NCI-H128 (cell line): ENCODE measurements at regions not wholly inside any gene's neighbourhood (a gene's known extent, or its start where the extent isn't known, plus 50 kb on each side); places are given as distances from the start of the nearest gene placed in this dataset.

Source experiments
- DNase-seq: peaks from one replicate; lab custom pipeline; 2025; ENCODE audit not compliant: unreplicated experiment; lab: John Stamatoyannopoulos, UW

GRCh38 chr2:180169474-180169873 lies 162.4 kb upstream of the CWC22 start:
- DNase-seq, result no peak

GRCh38 chr2:180161415-180161814 lies 154.3 kb upstream of the CWC22 start:
- DNase-seq, result no peak

DNA sequence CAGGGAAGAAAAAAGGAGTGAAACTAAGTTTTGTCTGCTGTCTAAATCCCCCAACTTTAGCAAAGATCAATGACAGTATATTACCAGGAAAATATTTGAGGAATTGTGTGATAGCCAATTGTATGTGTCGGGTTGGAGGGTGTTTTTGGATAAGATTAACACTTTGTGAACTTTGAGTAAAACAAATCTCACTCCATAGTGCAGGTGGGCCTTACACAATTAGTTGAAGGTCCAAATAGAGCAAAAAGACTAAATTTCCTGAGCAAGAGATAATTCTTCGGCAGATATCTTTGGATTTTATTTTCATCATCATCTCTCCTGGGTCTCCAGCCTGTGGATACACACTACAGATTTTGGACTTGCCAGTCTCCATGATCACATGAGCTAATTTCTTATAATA lies 152.8 kb upstream of the CWC22 start:
- DNase-seq, result no peak

GRCh38 chr2:180158961-180159360 lies 151.9 kb upstream of the CWC22 start:
- DNase-seq, result no peak

DNA sequence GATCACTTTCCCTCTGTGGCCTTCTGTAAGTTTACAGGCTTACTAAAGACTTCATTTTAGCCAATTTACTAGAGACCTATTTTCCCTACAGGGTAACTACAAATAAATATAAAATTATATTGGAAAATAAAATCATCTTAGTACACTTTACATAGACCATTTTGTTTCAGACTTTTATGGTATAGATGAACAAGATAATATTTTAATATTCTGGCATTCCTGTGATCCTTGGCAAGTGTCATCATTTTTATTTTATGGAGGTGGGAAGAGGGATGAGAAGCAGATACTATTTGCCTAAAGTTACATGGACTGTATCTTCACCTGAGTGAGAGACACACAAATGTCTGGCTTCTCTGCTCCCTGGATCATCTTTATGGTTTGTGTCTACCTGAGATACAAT lies 149.6 kb upstream of the CWC22 start:
- no peak for DNase-seq

DNA sequence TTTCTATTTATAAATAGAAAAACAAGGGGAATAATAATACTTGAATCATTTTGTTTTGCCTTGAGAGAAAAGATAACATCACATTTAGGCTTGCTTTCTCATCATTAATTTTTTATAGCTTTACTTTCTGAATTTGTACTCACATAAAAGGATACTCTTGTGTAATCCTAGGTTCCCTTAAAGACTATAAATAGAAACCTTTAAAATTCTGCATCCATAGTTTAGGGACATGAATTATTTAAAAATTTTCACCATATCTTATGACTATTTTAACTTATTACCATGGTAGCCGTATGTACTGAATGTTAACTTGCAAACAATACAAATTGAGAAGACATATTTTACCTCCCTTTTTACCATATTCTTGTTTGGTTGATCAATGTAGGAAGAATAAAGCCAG lies 143.5 kb upstream of the CWC22 start:
- no peak for DNase-seq

DNA sequence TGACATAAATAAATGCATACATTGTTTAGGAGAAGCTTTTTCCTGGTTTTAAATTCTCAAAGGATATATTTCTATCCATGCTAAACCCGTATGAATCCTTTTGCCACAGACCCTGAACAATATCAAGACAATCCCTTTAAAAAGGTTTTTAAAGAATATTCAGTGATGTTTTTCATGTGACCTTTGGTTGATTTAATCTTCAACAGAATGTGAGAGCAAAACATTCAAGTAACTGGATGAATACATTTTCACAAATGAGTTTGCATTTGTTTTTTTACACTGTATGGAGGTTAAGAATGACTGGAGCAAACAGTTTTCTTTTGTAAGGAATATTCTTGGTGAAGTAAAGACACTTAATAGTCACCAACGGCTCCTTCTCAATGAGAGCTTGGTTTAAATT lies 139.4 kb upstream of the CWC22 start:
- no peak for DNase-seq

GRCh38 chr2:180146114-180146513 lies 139.0 kb upstream of the CWC22 start:
- DNase-seq, result no peak

DNA sequence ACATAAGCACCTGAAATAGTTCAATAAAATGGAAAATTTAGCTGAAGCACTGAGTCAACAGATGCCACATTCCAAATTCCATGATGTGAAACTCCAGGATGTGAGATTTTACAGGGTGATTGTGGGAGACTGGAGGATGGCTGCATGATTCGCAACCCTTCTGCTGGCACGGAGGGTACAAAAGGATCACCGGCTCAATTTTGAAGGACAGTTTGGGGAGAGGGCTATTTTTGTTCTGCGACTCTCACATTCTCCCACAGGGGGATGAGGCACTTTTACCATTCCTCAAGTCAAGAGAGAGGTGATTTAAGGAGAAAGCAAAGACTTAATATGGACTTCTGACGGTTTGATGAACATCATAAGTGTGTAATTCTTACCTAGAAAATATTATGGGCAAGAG lies 138.1 kb upstream of the CWC22 start:
- DNase-seq, result no peak

GRCh38 chr2:180144338-180144813 lies 137.3 kb upstream of the CWC22 start:
- no peak for DNase-seq

GRCh38 chr2:180143633-180144337 lies 136.7 kb upstream of the CWC22 start:
- DNase-seq, result no peak

DNA sequence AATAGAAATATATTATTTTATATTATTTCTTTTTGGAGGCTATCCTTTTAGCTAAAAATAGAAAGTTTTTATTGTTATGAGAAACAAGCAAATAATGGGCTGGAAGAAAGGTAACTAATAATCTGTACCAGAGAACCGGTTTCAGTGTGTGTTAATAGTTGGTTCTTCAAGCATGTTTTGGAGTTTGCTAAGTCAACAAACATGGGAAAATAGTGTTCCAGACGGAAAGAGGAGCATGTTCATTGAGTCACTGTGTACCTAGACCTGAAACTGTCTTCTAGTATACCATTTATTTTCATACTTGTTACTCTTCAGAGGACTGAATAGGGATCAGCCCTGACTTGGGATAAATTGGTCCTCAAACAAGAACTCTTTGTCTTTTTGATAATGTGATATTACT lies 134.5 kb upstream of the CWC22 start:
- DNase-seq, result no peak

DNA sequence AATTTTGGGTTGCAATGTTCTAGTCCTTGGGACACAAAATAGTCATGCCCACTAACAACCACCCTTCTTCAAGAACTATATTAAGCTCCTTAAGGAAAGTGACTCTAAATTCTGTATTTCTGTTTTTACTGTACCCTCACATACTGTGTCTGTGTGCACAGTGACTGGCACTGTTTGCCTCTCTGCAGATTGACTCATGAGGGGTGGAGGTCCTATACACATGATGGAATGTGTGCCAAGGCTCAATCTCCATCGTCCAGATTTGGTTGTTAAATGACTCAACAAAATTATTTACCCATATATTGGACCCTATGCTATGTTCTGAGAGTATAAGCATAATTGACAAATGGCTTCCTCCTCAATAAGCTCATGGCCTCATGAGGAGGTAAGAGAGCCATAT lies 126.6 kb upstream of the CWC22 start:
- no peak for DNase-seq

DNA sequence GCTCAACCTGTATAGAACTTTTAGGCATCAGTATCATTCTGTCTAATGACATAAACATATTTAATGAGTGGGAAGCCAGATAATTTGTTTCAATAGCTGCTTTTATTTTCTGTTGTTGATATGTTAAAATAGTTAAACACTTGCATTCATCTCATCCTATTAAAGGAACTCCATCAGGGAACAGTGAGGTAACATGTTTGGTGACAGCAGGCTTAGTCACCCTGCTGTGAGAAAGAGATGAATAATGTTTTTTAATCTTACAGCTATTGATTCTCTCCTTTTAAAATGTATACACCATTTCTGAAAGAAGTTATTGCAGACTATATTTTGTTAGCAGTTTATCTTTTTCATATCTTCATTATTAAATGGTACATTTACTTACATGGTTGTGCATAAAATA lies 123.3 kb upstream of the CWC22 start:
- DNase-seq, result no peak

GRCh38 chr2:180128861-180129260 lies 121.8 kb upstream of the CWC22 start:
- DNase-seq, result no peak

DNA sequence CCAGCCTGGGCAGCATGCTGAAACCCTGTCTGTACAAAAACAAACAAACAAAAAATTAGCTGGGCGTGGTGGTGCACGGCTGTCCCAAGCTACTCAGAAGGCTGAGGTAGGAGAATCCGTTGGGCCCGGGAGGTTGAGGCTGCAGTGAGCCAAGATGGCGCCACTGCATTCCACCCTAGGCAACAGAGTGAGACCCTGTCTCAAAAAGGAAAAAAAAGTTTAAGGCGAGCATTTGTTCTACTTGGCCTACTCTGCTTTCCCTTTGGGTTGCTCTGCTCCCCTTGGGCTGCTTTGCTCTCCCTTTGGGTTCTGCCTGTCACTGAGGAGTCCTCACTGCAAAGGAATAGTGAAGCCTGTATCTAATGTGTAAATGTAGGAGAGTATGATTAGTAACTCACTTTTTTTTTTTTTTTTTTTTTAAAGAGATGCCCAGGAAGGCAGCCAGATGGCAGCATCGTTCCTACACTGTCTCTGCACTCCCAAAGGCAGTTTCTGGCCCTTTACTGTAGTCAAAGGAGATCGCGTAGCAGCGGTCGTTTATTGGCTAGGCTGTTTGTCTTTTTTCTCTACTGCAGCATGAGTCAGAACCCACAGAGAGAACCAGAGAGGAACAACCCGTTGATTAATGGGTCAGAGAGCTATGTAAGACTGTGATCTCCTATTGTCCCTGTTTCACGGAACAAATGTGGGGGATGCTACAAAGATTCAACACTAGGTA lies 118.3 kb upstream of the CWC22 start:
- peak; percentile 53 for DNase-seq

- DNase-seq, result peak; percentile 17
Observed at GRCh38 chr2:180124273-180125139, 117.4 kb upstream of the CWC22 start.

GRCh38 chr2:180122874-180123273 lies 115.8 kb upstream of the CWC22 start:
- DNase-seq, result no peak

DNA sequence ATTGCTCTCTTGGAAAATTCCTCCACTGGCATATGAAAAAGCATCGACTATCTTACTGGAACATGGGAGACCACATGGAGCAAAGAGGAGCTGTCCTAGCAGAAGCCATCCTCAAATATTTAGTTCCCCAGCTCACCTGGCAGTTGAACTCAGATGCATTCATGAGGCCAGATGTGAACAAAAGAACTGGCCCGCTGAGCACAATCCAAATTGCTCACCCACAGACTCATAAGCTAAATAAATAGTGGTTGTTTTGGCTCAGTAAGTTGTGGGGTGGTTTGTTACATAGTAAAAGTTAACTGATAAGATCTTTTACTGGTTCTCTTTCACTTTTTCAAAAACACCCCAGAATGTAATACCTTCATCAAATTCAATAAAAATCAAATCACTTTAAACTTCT lies 108.6 kb upstream of the CWC22 start:
- DNase-seq, result no peak

GRCh38 chr2:180115269-180115668 lies 108.2 kb upstream of the CWC22 start:
- no peak for DNase-seq

- DNase-seq, result no peak
Observed at GRCh38 chr2:180111901-180112300, 104.8 kb upstream of the CWC22 start.

DNA sequence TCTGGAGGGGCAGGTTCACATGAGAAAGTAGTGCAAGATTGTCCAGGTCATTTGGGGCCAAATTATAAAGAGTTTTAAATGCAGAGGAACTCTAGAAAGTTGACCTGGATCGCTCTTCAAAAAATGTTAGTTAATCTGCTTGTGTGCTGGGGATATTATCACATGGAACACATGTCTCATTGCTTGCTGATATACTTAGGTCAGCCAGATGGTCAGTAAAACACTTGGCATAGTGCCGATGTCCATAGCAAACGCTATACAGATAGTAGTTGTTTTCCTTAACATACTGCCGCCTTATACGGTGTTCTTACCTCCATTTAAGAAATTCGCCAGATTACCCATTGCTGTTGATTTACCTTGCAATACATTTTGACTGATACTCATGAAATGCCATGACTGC lies 103.4 kb upstream of the CWC22 start:
- no peak for DNase-seq
